OCI-LY7 (cell line): ENCODE measurements at regions not wholly inside any gene's neighbourhood (a gene's known extent, or its start where the extent isn't known, plus 50 kb on each side); places are given as distances from the start of the nearest gene placed in this dataset.

Experiments
- BruUV-seq: library from RNA; stranded (reverse); fragments of 400-500 nt; replicated peaks from 2 replicates; lab custom pipeline; 2021; lab: Mats Ljungman, UMichigan
- CTCF ChIA-PET: fragments of 300-600 bp; sonication (Branson Sonifier 250); formaldehyde crosslinking; loops from one replicate; lab custom pipeline; 2022; ENCODE audit warnings: antibody characterized with exemption; ENCODE audit not compliant: unreplicated experiment; lab: Charles Lee
- POLR2A ChIA-PET: fragments of 300-600 bp; sonication (Branson Sonifier 250); formaldehyde crosslinking; loops from one replicate; lab custom pipeline; 2022; ENCODE audit warnings: antibody characterized with exemption; lab: Charles Lee
- DNase-seq: peaks from one replicate; pipeline ENCODE4 v3.0.0-alpha.2; 2015; ENCODE audit warnings: low spot score
- H2AFZ ChIP-seq: fragments of 200-600 bp; sonication (generic), shearing (Covaris generic); 2 replicates; pipeline ENCODE4 v1.6.1; 2014; ENCODE audit warnings: mild to moderate bottlenecking, antibody characterized with exemption, low read length, moderate library complexity
- H3K27ac ChIP-seq: fragments of 200-600 bp; sonication (generic); 2 replicates; pipeline ENCODE4 v1.5.1; 2014; ENCODE audit warnings: mixed run types, low read depth, mild to moderate bottlenecking, moderate library complexity, low read length, inconsistent platforms; ENCODE audit not compliant: poor library complexity, severe bottlenecking
- H3K36me3 ChIP-seq: fragments of 200-600 bp; sonication (generic); 2 replicates; pipeline ENCODE4 v1.6.1; 2014; ENCODE audit warnings: mild to moderate bottlenecking, antibody characterized with exemption, low read length, moderate library complexity, mixed read lengths; ENCODE audit not compliant: insufficient read depth
- H3K4me1 ChIP-seq: fragments of 200-600 bp; sonication (generic); 2 replicates; pipeline ENCODE4 v1.5.1; 2014; ENCODE audit warnings: mild to moderate bottlenecking, low read length; ENCODE audit not compliant: insufficient read depth, poor library complexity, severe bottlenecking
- H3K4me2 ChIP-seq: fragments of 200-600 bp; sonication (generic); 2 replicates; pipeline ENCODE4 v1.6.1; 2014; ENCODE audit warnings: mild to moderate bottlenecking, low read length
- H3K4me3 ChIP-seq: fragments of 200-600 bp; sonication (generic); 2 replicates; pipeline ENCODE4 v1.5.1; 2014; ENCODE audit warnings: mild to moderate bottlenecking, low read depth, low read length; ENCODE audit not compliant: poor library complexity, severe bottlenecking
- H3K79me2 ChIP-seq: fragments of 200-600 bp; sonication (generic); 2 replicates; pipeline ENCODE4 v1.6.1; 2016; ENCODE audit warnings: low read depth, mild to moderate bottlenecking, low read length, moderate library complexity, mixed read lengths; ENCODE audit not compliant: insufficient read depth
- H3K9me2 ChIP-seq: fragments of 200-600 bp; sonication (generic); 2 replicates; pipeline ENCODE4 v1.6.1; 2016; ENCODE audit warnings: mild to moderate bottlenecking, low read length, mixed read lengths; ENCODE audit not compliant: insufficient read depth
- H3K9me3 ChIP-seq: fragments of 200-600 bp; sonication (generic); 2 replicates; pipeline ENCODE4 v1.6.1; 2014; ENCODE audit warnings: mild to moderate bottlenecking, mixed run types, low read length, mixed read lengths
- H4K20me1 ChIP-seq: fragments of 200-600 bp; sonication (generic); 2 replicates; pipeline ENCODE4 v1.6.1; 2014; ENCODE audit warnings: mild to moderate bottlenecking, antibody characterized with exemption, low read length, moderate library complexity, mixed read lengths; ENCODE audit not compliant: insufficient read depth
- EZH2phosphoT487 ChIP-seq: fragments of 200-600 bp; sonication (generic); IDR thresholded peaks from 2 replicates; pipeline ENCODE4 v1.6.1; 2018; ENCODE audit warnings: low read depth, borderline replicate concordance, mild to moderate bottlenecking, mixed run types, antibody characterized with exemption, low read length, moderate library complexity, mixed read lengths
- intact Hi-C: fragments of 100-400 bp; cut with micrococcal nuclease; formaldehyde crosslinking; loops from one replicate; pipeline ENCODE4 v1.10.0; 2022; ENCODE audit not compliant: unreplicated experiment
- TF ChIP-seq, protein P1 (sequence below): fragments of 200-600 bp; sonication (generic); conservative IDR thresholded peaks from 2 replicates; pipeline ENCODE4 v1.5.1; 2014; ENCODE audit warnings: mild to moderate bottlenecking, antibody characterized with exemption, low read length, moderate library complexity, mixed read lengths

DNA sequence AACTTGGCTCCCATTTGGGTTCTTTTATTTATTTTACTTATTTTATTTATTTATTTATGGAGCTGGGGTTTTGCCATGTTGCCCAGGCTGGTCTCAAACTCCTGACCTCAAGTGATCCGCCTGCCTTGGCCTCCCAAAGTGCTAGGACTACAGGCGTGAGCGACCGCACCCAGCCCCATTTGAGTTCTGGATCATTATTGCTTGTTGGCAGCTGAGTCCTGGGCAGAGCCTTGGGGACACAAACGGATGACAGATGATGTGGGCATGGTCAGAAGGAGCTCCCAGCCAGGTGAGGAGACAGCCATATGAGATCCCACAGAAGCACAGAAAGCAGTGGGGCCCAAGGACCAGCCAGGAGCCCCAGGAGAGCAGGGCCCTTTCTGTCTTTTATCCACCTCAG is 254.0 kb downstream of the MATN1 start:
- no peaks in the 10 kb centered on the region for H3K79me2 ChIP-seq
- no peak overlapping the region for H3K4me3 ChIP-seq
- no peaks in the 10 kb centered on the region for H3K9me2 ChIP-seq
- H3K27ac ChIP-seq: no peak overlapping the region
- H2AFZ ChIP-seq: no peak overlapping the region
- no TSS peak for BruUV-seq
- CTCF ChIA-PET: no interaction called here
- H3K9me3 ChIP-seq: no peaks in the 10 kb centered on the region
- no peaks in the 10 kb centered on the region for H3K36me3 ChIP-seq
- intact Hi-C loops: no loop called here
- no peak overlapping the region for H3K4me2 ChIP-seq
- POLR2A ChIA-PET: no interaction called here
- no peaks in the 10 kb centered on the region for H3K4me1 ChIP-seq
- TF ChIP-seq EZH2phosphoT487: no peak
- TF ChIP-seq, protein P1, sequence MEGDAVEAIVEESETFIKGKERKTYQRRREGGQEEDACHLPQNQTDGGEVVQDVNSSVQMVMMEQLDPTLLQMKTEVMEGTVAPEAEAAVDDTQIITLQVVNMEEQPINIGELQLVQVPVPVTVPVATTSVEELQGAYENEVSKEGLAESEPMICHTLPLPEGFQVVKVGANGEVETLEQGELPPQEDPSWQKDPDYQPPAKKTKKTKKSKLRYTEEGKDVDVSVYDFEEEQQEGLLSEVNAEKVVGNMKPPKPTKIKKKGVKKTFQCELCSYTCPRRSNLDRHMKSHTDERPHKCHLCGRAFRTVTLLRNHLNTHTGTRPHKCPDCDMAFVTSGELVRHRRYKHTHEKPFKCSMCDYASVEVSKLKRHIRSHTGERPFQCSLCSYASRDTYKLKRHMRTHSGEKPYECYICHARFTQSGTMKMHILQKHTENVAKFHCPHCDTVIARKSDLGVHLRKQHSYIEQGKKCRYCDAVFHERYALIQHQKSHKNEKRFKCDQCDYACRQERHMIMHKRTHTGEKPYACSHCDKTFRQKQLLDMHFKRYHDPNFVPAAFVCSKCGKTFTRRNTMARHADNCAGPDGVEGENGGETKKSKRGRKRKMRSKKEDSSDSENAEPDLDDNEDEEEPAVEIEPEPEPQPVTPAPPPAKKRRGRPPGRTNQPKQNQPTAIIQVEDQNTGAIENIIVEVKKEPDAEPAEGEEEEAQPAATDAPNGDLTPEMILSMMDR: no peak
- H4K20me1 ChIP-seq: no peaks in the 10 kb centered on the region
- no peak for DNase-seq

DNA sequence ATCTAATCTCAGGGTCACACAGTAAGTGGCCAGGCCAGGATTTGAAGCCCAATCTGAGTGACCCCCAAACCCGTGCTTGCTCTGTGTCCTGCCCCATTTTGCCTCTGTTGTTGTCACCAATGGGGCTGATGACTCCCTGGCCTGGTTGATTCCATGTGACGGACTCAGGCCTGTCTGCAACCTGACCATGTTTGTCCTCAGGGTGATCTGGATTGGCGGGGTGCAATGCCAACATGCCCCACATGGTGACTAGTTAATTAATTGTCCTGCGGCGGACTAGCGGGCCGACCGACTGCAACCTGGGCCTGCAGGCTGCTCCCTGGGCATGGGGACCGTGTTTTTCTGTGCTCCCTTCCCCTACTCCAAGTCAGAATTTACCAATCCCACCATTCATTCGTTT is 256.3 kb downstream of the MATN1 start:
- Histone ChIP-seq H4K20me1 (no peaks in the 10 kb centered on the region), H3K4me2 (no peak overlapping the region), H3K27ac (no peak overlapping the region), H3K4me3 (no peak overlapping the region), H3K9me2 (no peaks in the 10 kb centered on the region), H3K36me3 (no peaks in the 10 kb centered on the region), H2AFZ (no peak overlapping the region), H3K4me1 (no peaks in the 10 kb centered on the region), H3K9me3 (no peaks in the 10 kb centered on the region), H3K79me2 (no peaks in the 10 kb centered on the region)
- no peak for TF ChIP-seq EZH2phosphoT487
- TF ChIP-seq, protein P1: no peak
- CTCF ChIA-PET: no interaction called here
- no peak for DNase-seq
- intact Hi-C loops: no loop called here
- POLR2A ChIA-PET: no interaction called here
- no TSS peak for BruUV-seq

DNA sequence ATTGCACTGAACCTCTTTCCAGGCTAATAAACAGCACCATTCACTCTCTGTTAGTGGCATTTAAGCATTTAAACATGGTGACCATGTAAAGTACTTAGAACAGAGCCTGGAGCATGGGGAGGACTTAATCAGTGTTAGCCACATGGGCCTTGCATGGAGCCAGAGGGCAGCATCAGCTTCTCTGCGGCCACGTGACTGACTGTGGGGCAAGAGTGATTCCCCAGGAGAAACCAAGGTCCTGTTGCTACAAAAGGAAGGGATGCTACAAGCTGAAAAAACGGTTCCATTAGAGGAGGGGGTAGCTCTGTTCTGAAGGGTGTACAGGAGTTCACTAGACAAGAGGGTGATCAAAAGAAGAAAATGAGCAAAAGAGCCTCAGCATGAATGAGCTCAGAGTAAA is 256.8 kb downstream of the MATN1 start:
- H3K4me3 ChIP-seq: no peak overlapping the region
- no peaks in the 10 kb centered on the region for H3K9me3 ChIP-seq
- H2AFZ ChIP-seq: no peak overlapping the region
- ChIA-PET CTCF (no interaction called here), POLR2A (no interaction called here)
- no peak for DNase-seq
- BruUV-seq: no TSS peak
- TF ChIP-seq, protein P1: no peak
- no peak for TF ChIP-seq EZH2phosphoT487
- no peak overlapping the region for H3K27ac ChIP-seq
- H3K4me1 ChIP-seq: no peaks in the 10 kb centered on the region
- no peaks in the 10 kb centered on the region for H3K36me3 ChIP-seq
- no peaks in the 10 kb centered on the region for H4K20me1 ChIP-seq
- no peaks in the 10 kb centered on the region for H3K79me2 ChIP-seq
- no peak overlapping the region for H3K4me2 ChIP-seq
- intact Hi-C loops: no loop called here
- H3K9me2 ChIP-seq: no peaks in the 10 kb centered on the region
